ENCODE measurements at regions not wholly inside any gene's neighbourhood (a gene's known extent, or its start where the extent isn't known, plus 50 kb on each side); places are given as distances from the start of the nearest gene placed in this dataset.

DNA sequence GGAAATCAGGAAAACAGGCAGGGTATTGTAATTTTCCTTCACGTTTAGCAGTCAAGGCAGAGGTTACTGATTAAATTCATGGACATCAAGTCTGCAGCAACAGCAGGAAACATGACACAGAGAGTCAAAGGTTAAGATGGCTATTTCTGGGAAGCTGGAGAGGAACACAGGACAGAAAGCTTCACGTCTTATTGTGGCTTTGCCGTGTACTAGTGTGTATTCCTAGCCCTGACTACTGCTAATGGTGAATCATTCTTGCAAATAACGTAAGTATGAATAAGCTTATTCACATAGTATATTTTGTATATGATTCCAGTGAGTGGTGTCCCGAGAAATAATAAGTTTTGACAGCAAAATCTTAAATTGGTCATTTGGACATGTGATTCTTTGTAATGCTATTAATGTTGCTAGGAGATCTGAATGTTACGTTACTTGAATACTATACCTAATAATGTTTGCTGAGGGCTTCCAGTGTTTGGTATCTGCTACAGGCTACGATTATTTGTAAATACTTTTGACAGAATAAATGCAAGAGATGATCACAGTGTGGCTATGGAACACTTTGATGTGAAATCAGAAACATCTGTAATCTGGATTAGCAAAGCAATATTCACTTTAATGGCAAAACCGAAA lies 77.4 kb downstream of the DISP1 start:
- no peak for TF ChIP-seq CTCF (IDR thresholded peaks at IDR 0.05; ENCODE audit: unreplicated experiment)
- Mint-ChIP-seq H3K4me3 (ENCODE audit: unreplicated experiment) (no peak overlapping the region), H3K36me3 (ENCODE audit: low read depth, unreplicated experiment) (no peaks in the 10 kb centered on the region), H3K27ac (ENCODE audit: unreplicated experiment) (no peak overlapping the region), H3K27me3 (ENCODE audit: unreplicated experiment) (no peaks in the 10 kb centered on the region), H3K9me3 (ENCODE audit: unreplicated experiment) (no peaks in the 10 kb centered on the region), H3K4me1 (ENCODE audit: unreplicated experiment) (peaks cover 5% of the 10 kb centered on the region)
- no peak for DNase-seq (ENCODE audit: low spot score)

- TF ChIP-seq CTCF (IDR thresholded peaks at IDR 0.05; ENCODE audit: unreplicated experiment) = no peak
- H3K4me3 Mint-ChIP-seq (ENCODE audit: unreplicated experiment) = no peak overlapping the region
- no peaks in the 10 kb centered on the region for H3K9me3 Mint-ChIP-seq (ENCODE audit: unreplicated experiment)
- H3K27me3 Mint-ChIP-seq (ENCODE audit: unreplicated experiment) = no peaks in the 10 kb centered on the region
- H3K36me3 Mint-ChIP-seq (ENCODE audit: low read depth, unreplicated experiment) = no peaks in the 10 kb centered on the region
- H3K4me1 Mint-ChIP-seq (ENCODE audit: unreplicated experiment) = peaks cover 5% of the 10 kb centered on the region
- H3K27ac Mint-ChIP-seq (ENCODE audit: unreplicated experiment) = no peak overlapping the region
- DNase-seq (ENCODE audit: low spot score) = no peak
Measured at GRCh38 chr1:222893255-222893654, 78.4 kb downstream of the DISP1 start.

- H3K4me3 Mint-ChIP-seq (ENCODE audit: unreplicated experiment) = no peak overlapping the region
- peaks cover 5% of the 10 kb centered on the region for H3K4me1 Mint-ChIP-seq (ENCODE audit: unreplicated experiment)
- no peaks in the 10 kb centered on the region for H3K36me3 Mint-ChIP-seq (ENCODE audit: low read depth, unreplicated experiment)
- H3K9me3 Mint-ChIP-seq (ENCODE audit: unreplicated experiment) = no peaks in the 10 kb centered on the region
- no peak overlapping the region for H3K27ac Mint-ChIP-seq (ENCODE audit: unreplicated experiment)
- TF ChIP-seq CTCF (IDR thresholded peaks at IDR 0.05; ENCODE audit: unreplicated experiment) = no peak
- no peaks in the 10 kb centered on the region for H3K27me3 Mint-ChIP-seq (ENCODE audit: unreplicated experiment)
- no peak for DNase-seq (ENCODE audit: low spot score)
Measured at GRCh38 chr1:222894331-222894730, 79.5 kb downstream of the DISP1 start.

DNA sequence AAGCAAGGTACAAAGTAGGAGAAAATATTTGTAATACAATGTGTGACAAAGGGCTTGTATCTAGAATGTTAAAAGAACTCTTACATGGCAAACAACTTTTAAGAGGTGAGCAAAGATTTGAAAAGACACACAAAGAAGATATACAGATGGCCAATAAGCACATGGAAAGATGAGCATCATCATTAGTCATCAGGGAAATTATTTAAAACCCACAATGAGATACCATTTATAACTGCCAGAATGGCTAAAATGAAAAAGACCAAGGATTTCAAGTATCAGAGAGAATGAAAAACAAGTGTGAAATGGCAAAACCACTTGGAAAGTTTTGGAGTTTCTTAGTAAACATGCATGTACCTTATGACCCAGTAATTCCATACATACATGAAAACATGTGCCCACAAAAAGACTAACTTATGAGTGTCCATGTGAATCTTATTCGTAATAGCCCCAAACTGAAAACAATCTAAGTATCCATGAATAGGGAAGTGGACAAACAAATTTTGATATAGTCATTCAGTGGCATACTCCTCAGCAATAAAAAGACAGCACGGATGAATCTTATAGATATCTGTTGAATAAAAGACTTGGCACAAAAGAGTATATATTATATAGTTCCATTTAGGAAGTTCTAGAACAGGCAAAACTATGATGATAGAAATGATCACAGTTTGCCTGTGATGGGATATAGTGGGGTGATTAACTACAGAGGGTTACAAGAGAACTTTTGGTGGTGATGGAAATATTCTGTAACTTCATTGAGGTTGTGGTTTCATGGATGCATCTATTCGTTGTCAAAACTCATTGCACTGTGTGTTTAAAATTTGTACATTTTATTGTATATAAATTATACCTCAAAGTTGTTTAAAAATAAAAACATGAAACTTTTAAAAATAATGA lies 82.0 kb downstream of the DISP1 start:
- Mint-ChIP-seq H3K4me3 (ENCODE audit: unreplicated experiment) (no peak overlapping the region), H3K36me3 (ENCODE audit: low read depth, unreplicated experiment) (no peaks in the 10 kb centered on the region), H3K27ac (ENCODE audit: unreplicated experiment) (no peak overlapping the region), H3K9me3 (ENCODE audit: unreplicated experiment) (no peaks in the 10 kb centered on the region), H3K4me1 (ENCODE audit: unreplicated experiment) (peaks cover 3% of the 10 kb centered on the region), H3K27me3 (ENCODE audit: unreplicated experiment) (no peaks in the 10 kb centered on the region)
- DNase-seq (ENCODE audit: low spot score) = no peak
- no peak for TF ChIP-seq CTCF (IDR thresholded peaks at IDR 0.05; ENCODE audit: unreplicated experiment)
